Brain microvascular endothelial cell (primary cell): ENCODE measurements at regions not wholly inside any gene's neighbourhood (a gene's known extent, or its start where the extent isn't known, plus 50 kb on each side); places are given as distances from the start of the nearest gene placed in this dataset.
A peak's percentile ranks its signal among the peaks of the same experiment; 100 is the strongest.

ENCODE experiments used
- DNase-seq: peaks from one replicate; pipeline ENCODE4 v3.0.0-alpha.2; 2020
- H3K27ac ChIP-seq: fragments of 250-450 bp; sonication (Bioruptor Pico); 2 replicates; pipeline ENCODE4 v1.5.1; 2020; ENCODE audit warnings: mild to moderate bottlenecking, moderate library complexity
- H3K27me3 ChIP-seq: fragments of 250-450 bp; sonication (Bioruptor Pico); replicated peaks from 2 replicates; pipeline ENCODE4 v1.5.1; 2020; ENCODE audit warnings: mild to moderate bottlenecking
- H3K36me3 ChIP-seq: fragments of 250-450 bp; sonication (Bioruptor Pico); replicated peaks from 2 replicates; pipeline ENCODE4 v1.5.1; 2020; ENCODE audit warnings: mild to moderate bottlenecking
- H3K4me3 ChIP-seq: 2 replicates; pipeline ENCODE4 v1.5.1; 2011; ENCODE audit warnings: low read depth, mild to moderate bottlenecking, control low read depth, low read length, moderate library complexity
- CTCF ChIP-seq: IDR thresholded peaks from 2 replicates; pipeline ENCODE4 v1.5.1; 2011; ENCODE audit warnings: low read depth, mild to moderate bottlenecking, moderate library complexity, low read length, control low read depth, inconsistent platforms; ENCODE audit errors: missing control alignments
- in situ Hi-C: cut with HindIII; loops from 2 replicates; pipeline ENCODE4 v1.10.0; 2017; ENCODE audit warnings: low sequenced_read_pairs, low pct_ligation_motif_present

GRCh38 chr11:91241226-91241625 lies 983.4 kb upstream of the FAT3 start:
- no peak overlapping the region for H3K4me3 ChIP-seq
- no peak for DNase-seq
- no peak overlapping the region for H3K27ac ChIP-seq
- H3K27me3 ChIP-seq: no peaks in the 10 kb centered on the region
- TF ChIP-seq CTCF: no peak
- in situ Hi-C loops: no loop called here
- H3K36me3 ChIP-seq: no peaks in the 10 kb centered on the region

- TF ChIP-seq CTCF: no peak
- Histone ChIP-seq H3K4me3 (no peak overlapping the region), H3K36me3 (no peaks in the 10 kb centered on the region), H3K27me3 (no peaks in the 10 kb centered on the region), H3K27ac (no peak overlapping the region)
- no peak for DNase-seq
- in situ Hi-C loops: no loop called here
Observed at GRCh38 chr11:91239359-91239758, 985.3 kb upstream of the FAT3 start.

GRCh38 chr11:91231226-91231625 lies 993.4 kb upstream of the FAT3 start:
- H3K36me3 ChIP-seq: no peaks in the 10 kb centered on the region
- H3K27ac ChIP-seq: no peak overlapping the region
- H3K27me3 ChIP-seq: no peaks in the 10 kb centered on the region
- no peak overlapping the region for H3K4me3 ChIP-seq
- no peak for TF ChIP-seq CTCF
- peak; percentile 22 for DNase-seq
- in situ Hi-C loops: no loop called here

GRCh38 chr11:91230647-91231046 lies 994.0 kb upstream of the FAT3 start:
- DNase-seq: no peak
- TF ChIP-seq CTCF: no peak

GRCh38 chr11:91222830-91223229 lies 1000.0 kb upstream of the CHORDC1 start:
- no peaks in the 10 kb centered on the region for H3K27me3 ChIP-seq
- no peak for TF ChIP-seq CTCF
- H3K36me3 ChIP-seq: no peaks in the 10 kb centered on the region
- H3K27ac ChIP-seq: no peak overlapping the region
- H3K4me3 ChIP-seq: no peak overlapping the region
- in situ Hi-C loops: no loop called here
- no peak for DNase-seq

More at GRCh38 chr11:91230647-91231046, 994.0 kb upstream of the FAT3 start:
- H3K27me3 ChIP-seq: no peaks in the 10 kb centered on the region
- in situ Hi-C loops: no loop called here
- no peaks in the 10 kb centered on the region for H3K36me3 ChIP-seq
- no peak overlapping the region for H3K27ac ChIP-seq
- H3K4me3 ChIP-seq: no peak overlapping the region

GRCh38 chr11:91220476-91221202 lies 997.8 kb upstream of the CHORDC1 start:
- TF ChIP-seq CTCF: no peak
- peak; percentile 75 for DNase-seq
- H3K4me3 ChIP-seq: no peak overlapping the region
- in situ Hi-C loops: no loop called here
- H3K27me3 ChIP-seq: no peaks in the 10 kb centered on the region
- peak overlapping the region; percentile 25 for H3K27ac ChIP-seq
- no peaks in the 10 kb centered on the region for H3K36me3 ChIP-seq
